ENCODE measurements at regions not wholly inside any gene's neighbourhood (a gene's known extent, or its start where the extent isn't known, plus 50 kb on each side); places are given as distances from the start of the nearest gene placed in this dataset.

DNA sequence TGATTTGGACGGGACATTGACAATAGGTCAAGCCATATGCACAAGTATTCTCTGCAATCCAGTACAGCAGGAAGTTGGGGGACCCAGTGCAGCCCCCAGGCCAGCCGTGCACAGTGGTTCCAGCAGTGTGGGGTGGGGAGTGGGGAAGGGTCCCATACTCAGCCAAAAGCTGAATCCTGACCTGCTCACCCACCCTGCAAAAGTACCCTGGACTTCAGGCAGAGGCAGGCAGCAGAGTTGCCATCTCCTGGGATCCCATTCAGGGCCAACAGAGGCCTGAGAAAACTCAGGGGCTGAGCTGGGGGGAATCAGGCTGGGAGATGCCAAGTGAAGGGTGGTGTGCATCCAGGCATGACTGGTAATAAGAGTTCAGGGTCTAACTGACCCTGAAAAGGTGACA lies 83.9 kb downstream of the ALG10 start:
- Histone ChIP-seq H3K27ac (ENCODE audit: control insufficient read depth, insufficient read depth) (no peak overlapping the region), H3K4me2 (ENCODE audit: control insufficient read depth, insufficient read depth) (no peak overlapping the region), H3K79me2 (ENCODE audit: control insufficient read depth, insufficient read depth, low read length) (no peaks in the 10 kb centered on the region), H2AFZ (ENCODE audit: control insufficient read depth, low read depth, low read length) (no peak overlapping the region), H3K27me3 (replicated peaks in 1 of 2; ENCODE audit: control insufficient read depth in 2 of 2, insufficient read depth in 2 of 2, low read length in 1 of 2) (no peaks in the 10 kb centered on the region), H4K20me1 (ENCODE audit: control insufficient read depth, insufficient read depth) (no peaks in the 10 kb centered on the region), H3K9ac (ENCODE audit: control insufficient read depth, insufficient read depth, low read length) (no peak overlapping the region), H3K9me3 (replicated peaks; ENCODE audit: control insufficient read depth, insufficient read depth, low read length) (no peaks in the 10 kb centered on the region; the same call in 1 of the 3 replicates), H3K4me3 (no peak overlapping the region), H3K36me3 (ENCODE audit: control insufficient read depth in 2 of 2, insufficient read depth in 2 of 2, low read length in 1 of 2) (no peaks in the 10 kb centered on the region), H3K4me1 (ENCODE audit: control insufficient read depth, insufficient read depth, low read length) (no peaks in the 10 kb centered on the region)
- ChIA-PET CTCF (no interaction called here), RAD21 (ENCODE audit: unreplicated experiment) (no interaction called here), SMC1A (ENCODE audit: uncharacterized antibody, unreplicated experiment) (no interaction called here), POLR2A (no interaction called here)
- no peak for FAIRE-seq
- in situ Hi-C loops (cut with MboI) (loop anchor here (25.0 kb wide), 1 partner anchor 256 kb away; no protein-coding TSS in a partner anchor), intact Hi-C loops (cut with micrococcal nuclease; ENCODE audit: unreplicated experiment) (no loop called here)
- ATAC-seq = no peak
- no TSS peak for BruUV-seq (replicated peaks)
- 41% methylated on average over 2 of the region's 2 CpGs for WGBS (ENCODE audit: insufficient coverage, insufficient replicate concordance, low lambda C conversion rate, missing lambda C conversion rate)
- no peak for DNase-seq (ENCODE audit: low read depth, low spot score)
- TF ChIP-seq ZNF217 (IDR thresholded peaks at IDR 0.05) (no peak), STAT3 (IDR thresholded peaks at IDR 0.05; ENCODE audit: low read depth, low read length) (no peak), BRCA1 (IDR thresholded peaks at IDR 0.05; ENCODE audit: low read depth, low read length) (no peak), ZNF274 (IDR thresholded peaks at IDR 0.05; ENCODE audit: insufficient read depth, insufficient read length) (no peak), RAD51 (IDR thresholded peaks at IDR 0.05) (no peak), ZBED1 (IDR thresholded peaks at IDR 0.05; ENCODE audit: borderline replicate concordance) (no peak), SMAD5 (IDR thresholded peaks at IDR 0.05; ENCODE audit: low read depth) (no peak), ZNF622 (IDR thresholded peaks at IDR 0.05) (no peak)
- TF ChIP-seq, protein P1, sequence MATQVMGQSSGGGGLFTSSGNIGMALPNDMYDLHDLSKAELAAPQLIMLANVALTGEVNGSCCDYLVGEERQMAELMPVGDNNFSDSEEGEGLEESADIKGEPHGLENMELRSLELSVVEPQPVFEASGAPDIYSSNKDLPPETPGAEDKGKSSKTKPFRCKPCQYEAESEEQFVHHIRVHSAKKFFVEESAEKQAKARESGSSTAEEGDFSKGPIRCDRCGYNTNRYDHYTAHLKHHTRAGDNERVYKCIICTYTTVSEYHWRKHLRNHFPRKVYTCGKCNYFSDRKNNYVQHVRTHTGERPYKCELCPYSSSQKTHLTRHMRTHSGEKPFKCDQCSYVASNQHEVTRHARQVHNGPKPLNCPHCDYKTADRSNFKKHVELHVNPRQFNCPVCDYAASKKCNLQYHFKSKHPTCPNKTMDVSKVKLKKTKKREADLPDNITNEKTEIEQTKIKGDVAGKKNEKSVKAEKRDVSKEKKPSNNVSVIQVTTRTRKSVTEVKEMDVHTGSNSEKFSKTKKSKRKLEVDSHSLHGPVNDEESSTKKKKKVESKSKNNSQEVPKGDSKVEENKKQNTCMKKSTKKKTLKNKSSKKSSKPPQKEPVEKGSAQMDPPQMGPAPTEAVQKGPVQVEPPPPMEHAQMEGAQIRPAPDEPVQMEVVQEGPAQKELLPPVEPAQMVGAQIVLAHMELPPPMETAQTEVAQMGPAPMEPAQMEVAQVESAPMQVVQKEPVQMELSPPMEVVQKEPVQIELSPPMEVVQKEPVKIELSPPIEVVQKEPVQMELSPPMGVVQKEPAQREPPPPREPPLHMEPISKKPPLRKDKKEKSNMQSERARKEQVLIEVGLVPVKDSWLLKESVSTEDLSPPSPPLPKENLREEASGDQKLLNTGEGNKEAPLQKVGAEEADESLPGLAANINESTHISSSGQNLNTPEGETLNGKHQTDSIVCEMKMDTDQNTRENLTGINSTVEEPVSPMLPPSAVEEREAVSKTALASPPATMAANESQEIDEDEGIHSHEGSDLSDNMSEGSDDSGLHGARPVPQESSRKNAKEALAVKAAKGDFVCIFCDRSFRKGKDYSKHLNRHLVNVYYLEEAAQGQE (IDR thresholded peaks at IDR 0.05; ENCODE audit: low read depth, low read length) = no peak
